Loucy (cell line): ENCODE measurements at regions not wholly inside any gene's neighbourhood (a gene's known extent, or its start where the extent isn't known, plus 50 kb on each side); places are given as distances from the start of the nearest gene placed in this dataset.

Source experiments
- H2AFZ ChIP-seq: fragments of 200-600 bp; sonication (generic); 2 replicates; pipeline ENCODE4 v1.6.0; 2016; ENCODE audit warnings: antibody characterized with exemption, mild to moderate bottlenecking, low read length, moderate library complexity
- H3F3A ChIP-seq: fragments of 200-600 bp; 2 replicates; pipeline ENCODE4 v1.6.0; 2016; ENCODE audit warnings: antibody characterized with exemption, low read depth, mild to moderate bottlenecking
- H3K27me3 ChIP-seq: fragments of 200-600 bp; sonication (generic); 2 replicates; pipeline ENCODE4 v1.6.1; 2014; ENCODE audit warnings: low read length, mild to moderate bottlenecking; ENCODE audit not compliant: insufficient read depth, poor library complexity, severe bottlenecking
- H3K36me3 ChIP-seq: fragments of 200-600 bp; sonication (generic); 2 replicates; pipeline ENCODE4 v1.6.1; 2016; ENCODE audit warnings: low read length; ENCODE audit not compliant: insufficient read depth
- H3K4me1 ChIP-seq: fragments of 200-600 bp; sonication (generic); 2 replicates; pipeline ENCODE4 v1.5.1; 2014; ENCODE audit warnings: low read length, mild to moderate bottlenecking; ENCODE audit not compliant: insufficient read depth, poor library complexity, severe bottlenecking
- H3K4me2 ChIP-seq: fragments of 200-600 bp; sonication (generic); 2 replicates; pipeline ENCODE4 v1.6.0; 2014; ENCODE audit warnings: antibody characterized with exemption, low read length, low read depth, mild to moderate bottlenecking; ENCODE audit not compliant: poor library complexity, severe bottlenecking
- H3K4me3 ChIP-seq: fragments of 200-600 bp; sonication (generic); 2 replicates; pipeline ENCODE4 v1.5.1; 2014; ENCODE audit warnings: low read length, mild to moderate bottlenecking, mixed read lengths; ENCODE audit not compliant: poor library complexity, severe bottlenecking
- H3K79me2 ChIP-seq: fragments of 200-600 bp; sonication (generic); 2 replicates; pipeline ENCODE4 v1.6.1; 2014; ENCODE audit warnings: low read length; ENCODE audit not compliant: insufficient read depth
- H3K9ac ChIP-seq: fragments of 200-600 bp; sonication (generic); 2 replicates; pipeline ENCODE4 v1.6.0; 2014; ENCODE audit warnings: mild to moderate bottlenecking, low read depth, low read length, moderate library complexity; ENCODE audit not compliant: poor library complexity, severe bottlenecking
- H3K9me2 ChIP-seq: fragments of 200-600 bp; sonication (generic); replicated peaks from 2 replicates; pipeline ENCODE4 v1.6.1; 2016; ENCODE audit warnings: low read depth, low read length, mixed read lengths
- H3K9me3 ChIP-seq: fragments of 200-600 bp; sonication (generic); 2 replicates; pipeline ENCODE4 v1.6.1; 2014; ENCODE audit warnings: mild to moderate bottlenecking, antibody characterized with exemption, low read length, low read depth; ENCODE audit not compliant: insufficient read depth
- H4K20me1 ChIP-seq: fragments of 200-600 bp; sonication (generic); 2 replicates; pipeline ENCODE4 v1.6.0; 2014; ENCODE audit warnings: antibody characterized with exemption, low read length, mild to moderate bottlenecking; ENCODE audit not compliant: insufficient read depth, poor library complexity, severe bottlenecking
- EZH2phosphoT487 ChIP-seq: fragments of 200-600 bp; IDR thresholded peaks from 2 replicates; pipeline ENCODE4 v1.6.1; 2018; ENCODE audit warnings: antibody characterized with exemption, mild to moderate bottlenecking, moderate library complexity, borderline replicate concordance
- TF ChIP-seq, protein P1 (sequence below): fragments of 200-600 bp; sonication (generic); conservative IDR thresholded peaks from 2 replicates; pipeline ENCODE4 v1.5.1; 2014; ENCODE audit warnings: mild to moderate bottlenecking, antibody characterized with exemption, low read length

DNA sequence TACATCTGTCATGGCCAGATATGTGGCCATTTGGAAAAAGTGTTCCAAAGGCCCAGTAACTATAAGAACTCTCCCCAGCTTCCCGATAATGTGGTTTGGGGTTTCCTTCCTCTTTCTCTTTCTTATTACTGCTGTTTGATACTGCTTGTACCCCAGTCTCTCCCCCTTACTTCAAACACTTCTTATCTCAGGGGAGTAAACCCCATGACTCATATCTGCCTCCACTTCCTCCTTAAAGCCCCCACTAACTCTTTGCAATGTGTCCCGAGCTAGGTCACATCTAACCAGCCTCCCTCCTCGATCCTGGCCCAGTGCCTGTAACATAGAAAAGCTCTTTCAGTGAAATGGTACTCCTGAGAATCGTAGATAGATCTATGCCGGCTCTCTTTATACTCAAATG lies 82.4 kb upstream of the STARD13 start:
- Histone ChIP-seq H3K4me3 (no peak overlapping the region), H3K4me1 (no peaks in the 10 kb centered on the region), H3K9me2 (no peaks in the 10 kb centered on the region), H3K9ac (no peak overlapping the region), H3K79me2 (no peaks in the 10 kb centered on the region), H3K36me3 (no peaks in the 10 kb centered on the region), H3F3A (no peaks in the 10 kb centered on the region), H2AFZ (no peak overlapping the region), H3K27me3 (no peaks in the 10 kb centered on the region), H3K4me2 (no peak overlapping the region), H3K9me3 (no peaks in the 10 kb centered on the region), H4K20me1 (no peaks in the 10 kb centered on the region)
- TF ChIP-seq, protein P1, sequence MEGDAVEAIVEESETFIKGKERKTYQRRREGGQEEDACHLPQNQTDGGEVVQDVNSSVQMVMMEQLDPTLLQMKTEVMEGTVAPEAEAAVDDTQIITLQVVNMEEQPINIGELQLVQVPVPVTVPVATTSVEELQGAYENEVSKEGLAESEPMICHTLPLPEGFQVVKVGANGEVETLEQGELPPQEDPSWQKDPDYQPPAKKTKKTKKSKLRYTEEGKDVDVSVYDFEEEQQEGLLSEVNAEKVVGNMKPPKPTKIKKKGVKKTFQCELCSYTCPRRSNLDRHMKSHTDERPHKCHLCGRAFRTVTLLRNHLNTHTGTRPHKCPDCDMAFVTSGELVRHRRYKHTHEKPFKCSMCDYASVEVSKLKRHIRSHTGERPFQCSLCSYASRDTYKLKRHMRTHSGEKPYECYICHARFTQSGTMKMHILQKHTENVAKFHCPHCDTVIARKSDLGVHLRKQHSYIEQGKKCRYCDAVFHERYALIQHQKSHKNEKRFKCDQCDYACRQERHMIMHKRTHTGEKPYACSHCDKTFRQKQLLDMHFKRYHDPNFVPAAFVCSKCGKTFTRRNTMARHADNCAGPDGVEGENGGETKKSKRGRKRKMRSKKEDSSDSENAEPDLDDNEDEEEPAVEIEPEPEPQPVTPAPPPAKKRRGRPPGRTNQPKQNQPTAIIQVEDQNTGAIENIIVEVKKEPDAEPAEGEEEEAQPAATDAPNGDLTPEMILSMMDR: no peak
- TF ChIP-seq EZH2phosphoT487: no peak

DNA sequence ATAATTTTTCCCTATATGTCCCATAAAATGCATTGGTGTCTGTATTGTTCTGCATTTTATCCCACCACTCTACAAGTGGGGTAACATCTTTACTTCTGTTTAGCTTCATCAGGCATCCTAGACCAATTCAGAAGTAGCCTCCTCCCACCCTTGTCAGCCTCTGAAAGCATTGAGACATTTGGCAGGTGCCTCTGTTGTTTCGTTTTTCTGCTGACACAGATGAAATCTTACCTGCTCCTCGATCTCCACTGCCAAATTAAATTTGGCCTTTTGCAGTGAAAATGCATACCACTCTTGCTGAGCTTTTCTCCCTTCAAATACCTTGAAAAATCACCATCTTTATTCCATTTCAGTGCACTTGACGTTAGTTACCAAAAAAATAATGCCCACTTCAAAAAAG lies 83.5 kb upstream of the STARD13 start:
- H3K36me3 ChIP-seq: no peaks in the 10 kb centered on the region
- no peaks in the 10 kb centered on the region for H3F3A ChIP-seq
- no peaks in the 10 kb centered on the region for H3K9me3 ChIP-seq
- no peak overlapping the region for H2AFZ ChIP-seq
- H3K27me3 ChIP-seq: no peaks in the 10 kb centered on the region
- H3K79me2 ChIP-seq: no peaks in the 10 kb centered on the region
- no peak overlapping the region for H3K9ac ChIP-seq
- H4K20me1 ChIP-seq: no peaks in the 10 kb centered on the region
- no peak overlapping the region for H3K4me2 ChIP-seq
- TF ChIP-seq, protein P1: no peak
- TF ChIP-seq EZH2phosphoT487: no peak
- H3K9me2 ChIP-seq: no peaks in the 10 kb centered on the region
- H3K4me3 ChIP-seq: no peak overlapping the region
- H3K4me1 ChIP-seq: no peaks in the 10 kb centered on the region

DNA sequence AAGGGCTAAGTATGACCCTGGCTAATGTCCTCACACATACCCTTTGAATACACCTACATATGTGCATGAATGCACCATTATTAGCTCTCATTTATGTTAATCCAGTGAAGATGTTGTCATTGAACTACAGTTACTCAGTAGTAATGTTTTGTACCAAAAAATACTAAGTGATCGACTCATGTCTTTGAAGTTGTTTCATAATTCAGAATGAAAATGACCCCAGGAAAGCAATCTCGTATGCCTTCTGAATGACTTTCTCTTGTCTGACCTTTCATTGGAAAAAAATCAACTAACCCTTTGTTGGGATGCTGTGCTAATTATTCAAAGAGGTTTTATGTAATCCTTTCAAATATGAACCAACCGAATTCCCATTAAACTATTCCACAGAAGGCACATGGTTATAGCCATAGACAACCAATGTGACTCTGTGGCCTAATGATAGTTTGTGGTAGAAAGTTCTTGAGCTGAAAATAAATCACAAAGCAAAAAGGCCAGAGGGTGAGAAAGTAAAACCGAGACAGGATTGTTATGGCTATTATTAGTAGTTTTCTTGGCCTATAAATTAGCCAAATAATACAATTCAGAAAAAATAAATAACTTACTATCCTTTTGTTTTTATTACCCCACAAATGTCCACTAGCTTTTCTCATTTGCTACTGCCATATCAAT lies 86.8 kb upstream of the STARD13 start:
- no peaks in the 10 kb centered on the region for H3K36me3 ChIP-seq
- H3F3A ChIP-seq: no peaks in the 10 kb centered on the region
- H3K9ac ChIP-seq: no peak overlapping the region
- H2AFZ ChIP-seq: no peak overlapping the region
- H3K4me3 ChIP-seq: no peak overlapping the region
- no peaks in the 10 kb centered on the region for H3K9me3 ChIP-seq
- no peaks in the 10 kb centered on the region for H3K79me2 ChIP-seq
- no peaks in the 10 kb centered on the region for H3K4me1 ChIP-seq
- no peaks in the 10 kb centered on the region for H3K9me2 ChIP-seq
- no peaks in the 10 kb centered on the region for H3K27me3 ChIP-seq
- no peak overlapping the region for H3K4me2 ChIP-seq
- TF ChIP-seq, protein P1: no peak
- TF ChIP-seq EZH2phosphoT487: no peak
- H4K20me1 ChIP-seq: no peaks in the 10 kb centered on the region
